Epidermal melanocyte (primary cell): ENCODE measurements at regions not wholly inside any gene's neighbourhood (a gene's known extent, or its start where the extent isn't known, plus 50 kb on each side); places are given as distances from the start of the nearest gene placed in this dataset.

Experiments used
- DNase-seq: peaks from one replicate; pipeline ENCODE4 v3.0.0; 2011; ENCODE audit warnings: low spot score; ENCODE audit not compliant: insufficient read length

DNA sequence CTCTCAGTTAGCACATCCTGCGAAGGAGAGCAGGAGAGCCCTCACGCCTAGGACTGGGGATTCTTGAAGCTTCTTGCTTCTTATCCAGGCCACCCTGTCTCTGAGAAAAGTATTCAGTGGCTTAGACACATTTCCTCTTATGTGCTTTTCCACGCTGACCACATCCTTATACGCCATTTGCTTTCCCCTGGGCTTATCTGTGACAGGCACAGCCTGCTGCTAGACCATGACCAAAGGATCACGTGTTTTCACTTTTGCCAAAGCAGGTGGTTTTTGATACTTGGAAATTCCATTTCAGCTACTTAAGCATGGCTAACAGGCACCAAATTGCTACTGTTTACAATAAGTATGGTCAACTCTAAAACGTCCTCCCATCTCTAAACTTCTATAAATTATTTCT is 587.4 kb downstream of the AACS start:
- DNase-seq, result no peak

DNA sequence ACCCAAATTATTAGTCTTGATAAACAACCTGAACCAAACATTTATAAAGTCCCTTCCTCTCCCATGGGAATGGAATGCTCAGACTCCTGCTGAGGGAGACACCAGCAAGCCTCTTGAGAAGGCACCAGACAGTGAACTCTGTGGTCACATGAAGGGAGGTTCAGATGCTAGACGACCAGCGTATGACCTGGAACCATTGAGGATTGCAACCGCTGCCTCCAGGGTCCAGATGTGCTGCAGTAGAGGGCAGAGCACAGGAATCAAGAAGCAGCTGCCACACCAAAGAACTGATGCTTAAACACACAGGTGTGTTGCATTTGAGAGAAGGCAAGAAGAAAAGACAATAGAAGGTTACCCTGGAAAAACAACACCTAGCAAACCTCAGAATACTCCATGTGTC is 592.4 kb downstream of the AACS start:
- DNase-seq, result no peak

DNA sequence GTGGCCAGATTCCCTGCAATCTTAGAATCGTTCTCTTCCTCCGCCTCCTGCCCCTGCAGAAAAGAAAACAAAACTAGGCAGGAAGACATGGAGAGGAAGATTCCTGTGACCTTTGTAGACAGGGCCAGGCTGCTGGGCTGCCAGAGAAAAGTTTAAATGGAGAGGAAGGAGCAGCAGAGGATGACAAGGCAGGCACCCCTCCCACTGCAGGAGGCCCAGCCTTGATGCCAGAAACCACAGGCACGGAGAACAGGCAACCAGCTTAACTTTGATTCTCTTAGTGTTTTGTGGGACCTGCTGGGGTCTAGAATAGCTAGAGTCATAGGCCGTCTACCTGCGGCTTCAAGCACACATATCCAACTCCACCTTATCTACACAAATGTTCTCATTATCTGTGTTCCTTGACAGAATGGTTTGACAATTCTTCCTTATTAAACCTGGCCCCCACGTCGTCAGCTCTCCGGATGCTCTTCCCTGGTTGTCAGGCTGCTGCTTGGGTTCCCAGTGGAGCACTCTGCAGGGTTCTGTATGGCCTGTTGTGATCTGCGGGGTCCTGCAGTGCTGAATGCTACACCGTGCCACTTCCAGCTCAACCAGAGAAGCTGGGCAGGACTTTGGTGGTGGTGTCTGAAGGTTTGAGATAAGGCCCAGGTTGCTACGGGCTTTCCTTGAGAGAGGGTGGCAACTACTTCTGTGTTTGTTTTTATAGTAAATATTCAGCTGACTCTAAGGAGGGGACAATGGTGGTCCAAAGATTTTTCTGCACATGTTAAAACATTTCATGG is 609.5 kb downstream of the AACS start:
- no peak for DNase-seq

DNA sequence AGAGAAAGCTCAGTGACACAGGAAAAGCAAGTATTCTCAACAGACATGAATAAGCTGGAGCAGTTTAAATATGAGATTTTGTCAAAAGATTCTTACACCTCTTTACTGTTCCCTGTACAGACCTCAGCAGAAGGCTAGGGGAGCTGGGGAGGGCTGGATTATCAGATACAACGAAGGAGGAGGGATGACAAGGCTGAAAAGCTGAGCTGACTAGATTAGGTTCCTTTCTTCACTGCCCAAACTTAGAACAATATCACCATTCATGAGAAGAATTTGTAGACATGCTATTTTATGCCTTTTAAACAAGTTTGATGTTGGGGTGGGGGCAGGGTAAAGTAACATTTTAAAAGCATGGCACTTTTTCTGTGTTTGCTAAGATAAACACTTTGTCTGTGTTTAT is 611.1 kb downstream of the AACS start:
- no peak for DNase-seq

DNA sequence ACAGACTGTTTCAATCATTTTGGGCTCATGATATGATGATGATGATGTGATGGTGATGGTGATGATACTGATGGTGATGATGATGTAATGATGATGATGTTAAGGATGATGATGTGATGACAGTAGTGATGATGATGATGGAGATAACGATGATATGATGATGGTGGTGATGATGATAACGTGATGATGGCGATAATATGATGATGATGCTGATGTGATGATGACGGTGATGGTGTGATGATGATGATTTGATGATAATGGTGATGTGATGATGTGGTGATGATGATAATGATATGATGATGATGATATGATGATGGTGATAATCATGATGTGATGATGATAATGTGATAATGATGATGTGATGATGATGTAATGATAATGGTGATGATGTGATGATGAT is 612.6 kb downstream of the AACS start:
- no peak for DNase-seq

DNA sequence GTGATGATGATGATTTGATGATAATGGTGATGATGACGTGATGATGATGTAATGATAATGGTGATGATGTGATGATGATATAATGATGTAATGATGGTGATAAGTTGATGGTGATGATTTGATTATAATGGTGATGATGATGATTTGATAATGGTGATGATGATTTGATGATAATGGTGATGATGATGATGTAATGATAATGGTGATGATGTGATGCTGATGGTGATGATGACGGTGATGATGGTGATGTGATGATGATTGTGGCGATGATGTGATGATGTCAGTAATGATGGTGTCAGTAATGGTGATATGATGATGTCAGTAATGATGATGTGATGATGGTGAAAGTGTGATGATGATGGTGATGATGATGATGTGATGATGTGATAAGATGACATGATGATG is 613.4 kb downstream of the AACS start:
- DNase-seq, result no peak

- no peak for DNase-seq
Measured at GRCh38 chr12:125683748-125684381, 618.6 kb downstream of the AACS start.

DNA sequence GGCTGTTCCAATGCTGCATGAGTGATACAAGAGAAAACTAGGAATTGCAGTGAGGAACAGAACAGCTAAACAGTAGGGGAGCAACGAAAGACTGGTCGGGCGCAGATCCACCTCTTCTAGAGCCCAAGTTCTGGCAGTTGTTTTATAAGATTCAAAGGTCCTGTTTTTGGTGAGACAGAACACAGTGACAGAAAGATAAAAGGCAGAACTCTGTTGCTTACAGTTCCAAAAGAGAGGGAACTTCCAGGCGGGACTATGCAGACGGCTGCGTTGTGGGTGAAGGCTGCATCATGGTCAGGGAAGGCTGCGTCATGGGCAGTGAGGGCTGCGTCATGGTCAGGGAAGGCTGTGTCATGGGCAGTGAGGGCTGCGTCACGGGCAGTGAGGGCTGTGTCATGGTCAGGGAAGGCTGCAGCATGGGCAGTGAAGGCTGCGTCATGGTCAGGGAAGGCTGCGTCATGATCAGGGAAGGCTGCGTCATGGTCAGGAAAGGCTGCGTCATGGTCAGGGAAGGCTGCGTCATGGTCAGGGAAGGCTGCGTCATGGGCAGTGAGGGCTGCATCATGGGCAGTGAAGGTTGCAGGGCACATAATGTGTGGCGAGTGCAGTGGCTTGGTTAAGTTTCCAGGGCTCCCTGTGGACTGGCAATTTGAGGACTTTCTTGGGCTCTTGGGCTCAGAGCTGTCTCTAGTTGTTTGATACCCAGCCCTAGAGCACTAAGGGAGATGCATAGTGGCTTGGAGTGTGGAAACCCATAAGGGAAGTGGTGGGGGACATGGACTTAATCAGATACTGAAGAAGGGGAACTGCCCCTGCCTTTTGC is 619.9 kb downstream of the AACS start:
- DNase-seq, result no peak

DNA sequence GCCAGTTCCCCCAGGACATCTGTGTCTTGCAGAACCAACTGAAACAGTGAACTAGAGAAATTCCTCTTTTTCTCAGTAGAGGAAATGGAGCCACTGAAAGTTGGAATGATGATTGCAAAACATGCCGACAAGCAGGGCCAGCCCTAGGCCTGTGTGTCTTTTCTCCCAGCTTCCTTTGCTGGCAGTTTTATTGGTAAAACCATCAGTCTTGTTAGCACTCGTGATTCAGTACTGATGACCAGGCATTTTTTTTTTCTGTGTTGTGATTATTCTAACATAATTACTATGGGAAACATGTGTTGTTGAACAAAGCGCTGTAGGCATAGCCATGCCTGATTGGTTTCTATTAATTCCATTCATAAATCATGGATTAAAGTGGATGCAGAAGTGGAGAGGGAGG is 620.7 kb downstream of the AACS start:
- DNase-seq, result no peak

- DNase-seq, result no peak
Measured at GRCh38 chr12:125687403-125687802, 622.2 kb downstream of the AACS start.

- DNase-seq, result no peak
Measured at GRCh38 chr12:125687820-125688219, 622.6 kb downstream of the AACS start.

DNA sequence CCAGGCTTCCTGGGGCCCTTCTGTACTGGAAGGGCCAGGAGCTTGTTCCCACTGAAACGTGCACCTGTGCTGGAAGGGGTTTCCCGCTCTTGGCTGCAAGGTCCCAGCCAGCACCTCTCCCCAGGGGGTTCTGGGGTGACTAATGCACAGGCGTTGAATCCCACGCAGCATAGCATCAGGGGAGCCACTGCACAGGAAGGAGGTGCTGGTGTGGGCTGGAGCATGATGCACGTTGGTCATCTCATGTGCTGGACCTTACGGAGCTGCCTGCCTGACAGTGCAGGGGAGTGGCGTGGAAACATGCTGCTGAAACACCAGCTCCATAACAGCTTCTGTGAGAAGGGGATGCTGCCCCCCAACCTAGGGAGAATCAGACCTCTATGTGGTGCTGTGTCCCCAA is 623.0 kb downstream of the AACS start:
- no peak for DNase-seq

DNA sequence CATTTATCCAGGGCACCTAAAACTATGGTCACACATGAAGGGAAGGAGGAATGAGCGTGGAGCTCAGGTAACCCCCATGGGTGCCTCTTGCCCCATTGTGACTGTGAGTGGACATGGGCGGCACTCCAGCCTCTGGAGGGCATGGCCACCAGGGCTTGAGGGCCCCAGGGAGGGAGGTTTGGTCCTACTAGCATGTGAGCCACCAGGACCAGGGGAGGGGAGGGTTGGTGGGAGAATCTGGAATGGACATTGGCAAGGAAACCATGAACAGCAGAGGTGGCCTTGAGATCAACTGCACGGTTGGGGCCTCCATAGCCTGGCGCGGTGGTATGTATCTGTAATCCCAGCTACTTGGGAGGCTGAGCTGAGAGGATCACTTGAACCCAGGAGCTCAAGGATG is 623.6 kb downstream of the AACS start:
- DNase-seq, result no peak

DNA sequence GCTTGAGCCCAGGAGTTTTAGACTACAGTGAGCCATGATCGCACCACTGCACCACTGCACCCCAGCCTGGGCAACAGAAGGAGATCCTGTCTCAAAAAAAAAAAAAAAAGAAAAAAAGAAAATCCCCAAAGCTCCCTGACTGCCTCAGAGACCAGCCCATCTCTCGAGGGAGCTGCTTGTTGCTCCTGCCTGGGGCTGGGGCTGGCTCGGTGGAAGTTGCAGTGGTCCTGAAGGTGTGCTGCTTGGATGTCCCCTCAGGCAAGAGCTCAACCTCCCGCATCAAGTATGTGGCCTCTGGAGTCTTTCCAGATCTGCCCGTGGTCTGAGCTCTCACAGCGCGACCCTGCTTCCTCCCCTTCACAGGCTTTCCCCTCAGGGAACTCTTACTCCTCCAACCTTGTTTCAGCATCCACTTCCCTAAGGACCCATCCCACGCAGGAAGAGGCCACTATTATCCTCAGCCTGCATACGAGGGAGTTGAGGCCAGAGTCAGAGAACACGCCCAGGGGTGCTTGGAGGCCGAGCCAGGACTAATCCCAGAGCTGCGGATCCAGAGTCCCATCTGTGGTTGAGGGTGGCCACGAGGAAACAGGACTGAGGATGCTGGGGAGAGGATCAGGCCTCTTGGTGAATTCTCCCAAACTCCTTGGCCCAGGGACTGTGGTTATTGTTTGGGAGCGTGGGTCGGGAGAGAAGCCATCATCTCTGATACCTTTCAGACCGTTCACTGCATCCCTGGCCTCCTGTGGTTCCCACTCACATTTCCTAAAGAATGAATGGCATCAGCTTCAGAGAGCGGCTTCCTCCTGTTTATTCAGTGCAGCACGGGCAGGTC is 624.6 kb downstream of the AACS start:
- DNase-seq, result no peak

GRCh38 chr12:125690841-125691240 is 625.6 kb downstream of the AACS start:
- no peak for DNase-seq

GRCh38 chr12:125696054-125696453 is 630.8 kb downstream of the AACS start:
- DNase-seq, result no peak

GRCh38 chr12:125704803-125705202 is 639.6 kb downstream of the AACS start:
- DNase-seq, result no peak

DNA sequence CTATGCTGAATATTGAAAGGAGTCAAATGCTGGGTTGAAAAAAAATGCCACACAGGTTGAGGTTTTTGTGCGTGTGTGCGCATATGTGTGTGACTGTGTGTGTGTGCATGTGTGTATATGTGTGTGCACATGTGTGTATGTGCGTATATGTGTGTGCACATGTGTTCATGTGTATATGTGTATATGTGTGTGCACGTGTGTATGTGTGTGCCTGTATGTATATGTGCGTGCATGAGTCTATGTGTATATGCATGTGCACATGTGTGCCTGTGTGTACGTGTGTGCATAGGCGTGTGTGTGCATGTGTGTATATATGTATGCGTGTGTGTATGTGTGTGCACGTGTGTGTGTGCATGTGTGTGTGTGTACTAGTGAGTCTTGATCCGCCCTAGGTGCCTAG is 655.7 kb downstream of the AACS start:
- DNase-seq, result no peak

DNA sequence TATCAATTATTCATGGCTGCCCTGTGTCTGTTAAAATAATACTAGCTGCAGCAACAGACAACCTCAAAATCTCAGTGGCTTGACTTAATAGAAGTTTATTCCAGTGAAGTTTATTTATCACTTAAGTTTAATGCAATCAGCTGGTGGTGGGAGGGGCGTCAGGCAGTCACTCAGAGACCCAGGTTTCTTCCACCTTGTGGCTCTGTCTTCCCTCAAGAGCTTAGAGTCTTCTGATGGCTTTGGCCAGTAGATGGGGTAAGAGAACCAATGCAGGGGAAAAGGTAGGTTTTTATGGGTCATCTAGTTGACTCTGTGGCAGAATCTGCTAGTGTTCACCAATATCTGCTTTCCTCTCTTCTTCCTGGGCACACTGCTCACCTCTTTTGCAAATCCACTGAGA is 668.9 kb downstream of the AACS start:
- DNase-seq, result no peak

DNA sequence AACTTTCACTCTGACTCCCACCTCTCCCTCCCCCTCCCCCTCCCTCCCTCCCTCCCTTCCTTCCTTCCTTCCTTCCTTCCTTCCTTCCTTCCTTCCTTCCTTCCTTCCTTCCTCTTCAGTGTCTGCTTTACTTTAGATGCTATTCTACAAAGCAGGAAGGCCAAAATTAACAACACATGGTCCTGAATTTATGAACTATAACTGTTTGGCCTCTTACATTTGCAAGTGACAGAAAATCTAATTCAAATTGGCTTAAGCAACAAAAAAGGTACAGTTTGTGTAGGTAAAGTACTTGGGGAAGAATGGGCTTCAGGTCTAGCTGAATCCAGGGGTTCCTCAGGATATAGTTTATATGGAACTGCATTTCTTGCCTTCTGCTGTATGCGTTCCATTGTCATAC is 673.0 kb downstream of the AACS start:
- DNase-seq, result no peak

- no peak for DNase-seq
Measured at GRCh38 chr12:125742413-125742812, 677.2 kb downstream of the AACS start.

- no peak for DNase-seq
Measured at GRCh38 chr12:125744201-125744600, 679.0 kb downstream of the AACS start.
